ENCODE measurements at regions not wholly inside any gene's neighbourhood (a gene's known extent, or its start where the extent isn't known, plus 50 kb on each side); places are given as distances from the start of the nearest gene placed in this dataset.
"Not testable (repeated sequence)": the region's sequence is repeated elsewhere in the genome, so short reads cannot be mapped to it uniquely, and the experiment has no call there.

- FAIRE-seq = no peak
Measured at GRCh38 chr4:54843946-54844345, 186.2 kb downstream of the KIT start.

GRCh38 chr4:54843106-54843505, 185.3 kb downstream of the KIT start:
- no peak for FAIRE-seq

- no peak for FAIRE-seq
Measured at GRCh38 chr4:54842656-54843055, 184.9 kb downstream of the KIT start.

- no peak for FAIRE-seq
Measured at GRCh38 chr4:54842226-54842625, 184.5 kb downstream of the KIT start.

- no peak for FAIRE-seq
Measured at GRCh38 chr4:54840992-54841768, 183.4 kb downstream of the KIT start.

GRCh38 chr4:54840430-54840829, 182.7 kb downstream of the KIT start:
- no peak for FAIRE-seq

- no peak for FAIRE-seq
Measured at GRCh38 chr4:54838301-54838700, 180.5 kb downstream of the KIT start.

- no peak for FAIRE-seq
Measured at GRCh38 chr4:54837576-54838140, 179.9 kb downstream of the KIT start.

GRCh38 chr4:54828361-54828760, 170.6 kb downstream of the KIT start:
- not testable (repeated sequence) for FAIRE-seq

GRCh38 chr4:54823616-54824015, 165.9 kb downstream of the KIT start:
- FAIRE-seq = no peak

- FAIRE-seq = no peak
Measured at GRCh38 chr4:54819034-54819433, 161.3 kb downstream of the KIT start.

- FAIRE-seq = no peak
Measured at GRCh38 chr4:54818481-54818880, 160.7 kb downstream of the KIT start.

GRCh38 chr4:54813674-54814073, 155.9 kb downstream of the KIT start:
- no peak for FAIRE-seq

GRCh38 chr4:54806351-54806750, 148.6 kb downstream of the KIT start:
- FAIRE-seq = no peak

GRCh38 chr4:54802336-54802735, 144.6 kb downstream of the KIT start:
- no peak for FAIRE-seq

GRCh38 chr4:54800831-54801530, 143.2 kb downstream of the KIT start:
- FAIRE-seq = no peak

GRCh38 chr4:54794579-54794978, 136.8 kb downstream of the KIT start:
- FAIRE-seq = no peak

- FAIRE-seq = no peak
Measured at GRCh38 chr4:54793856-54794422, 136.2 kb downstream of the KIT start.
